Activated CD8-positive, alpha-beta T cell treated with anti-CD3 and anti-CD28 coated beads for 36 hours (primary cell): ENCODE measurements at regions not wholly inside any gene's neighbourhood (a gene's known extent, or its start where the extent isn't known, plus 50 kb on each side); places are given as distances from the start of the nearest gene placed in this dataset.

Experiments used
- ATAC-seq: fragments of 200-7000 bp; cut with Tn5 transposase; one replicate; pipeline ENCODE4 v1.10.0; 2021; ENCODE audit warnings: mild to moderate bottlenecking, moderate library complexity
- CTCF ChIA-PET: fragments of 350-600 bp; sonication (Branson Sonifier 250); formaldehyde crosslinking; loops from one replicate; lab custom pipeline; 2021; ENCODE audit warnings: antibody characterized with exemption; lab: Charles Lee
- POLR2A ChIA-PET: fragments of 350-600 bp; sonication (Branson Sonifier 250); formaldehyde crosslinking; loops from one replicate; lab custom pipeline; 2021; ENCODE audit warnings: antibody characterized with exemption; lab: Charles Lee
- DNase-seq: peaks from one replicate; pipeline ENCODE4 v3.0.0-alpha.2; 2020
- H3K27ac Mint-ChIP-seq: one replicate; pipeline ENCODE4 v1.8.0; 2021; ENCODE audit warnings: mild to moderate bottlenecking, mixed read lengths
- H3K27me3 Mint-ChIP-seq: one replicate; pipeline ENCODE4 v1.8.0; 2021; ENCODE audit warnings: mixed read lengths
- H3K36me3 Mint-ChIP-seq: one replicate; pipeline ENCODE4 v1.8.0; 2021; ENCODE audit warnings: low read depth, mixed read lengths
- H3K4me1 Mint-ChIP-seq: one replicate; pipeline ENCODE4 v1.8.0; 2021; ENCODE audit warnings: low read depth, mixed read lengths
- H3K4me3 Mint-ChIP-seq: one replicate; pipeline ENCODE4 v1.8.0; 2021; ENCODE audit warnings: mild to moderate bottlenecking, moderate library complexity, mixed read lengths
- H3K9me3 Mint-ChIP-seq: one replicate; pipeline ENCODE4 v1.8.0; 2021; ENCODE audit warnings: mixed read lengths
- intact Hi-C: fragments of 100-400 bp; cut with micrococcal nuclease; formaldehyde crosslinking; loops from one replicate; pipeline ENCODE4 v1.10.0; 2022
- TF ChIP-seq, protein P1 (sequence below): fragments of 200-600 bp; IDR thresholded peaks from one replicate; pipeline ENCODE4 v1.8.0; 2022; ENCODE audit warnings: antibody characterized with exemption, mild to moderate bottlenecking

DNA sequence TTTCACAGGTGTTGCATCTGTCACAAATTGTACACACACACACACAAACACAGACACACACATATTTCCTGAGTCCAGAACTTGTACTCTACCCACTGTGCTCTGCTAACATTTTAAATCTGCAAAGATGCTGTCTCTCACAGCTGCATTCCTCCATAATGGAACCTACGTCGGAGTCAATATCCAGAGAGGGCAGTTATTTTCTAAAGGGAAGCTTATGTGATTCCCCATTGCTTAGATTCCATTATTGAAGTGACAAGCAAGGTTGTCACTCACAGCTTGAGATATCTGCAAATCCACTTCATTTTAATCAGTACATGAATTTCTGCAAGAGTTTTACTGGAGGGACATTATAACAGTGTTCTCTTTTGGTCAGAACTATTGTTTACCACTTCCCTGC lies 992.4 kb downstream of the NSUN3 start:
- ATAC-seq: no peak
- Mint-ChIP-seq H3K9me3 (peaks cover 9% of the 10 kb centered on the region), H3K4me3 (no peak overlapping the region), H3K4me1 (no peaks in the 10 kb centered on the region), H3K27me3 (no peaks in the 10 kb centered on the region), H3K36me3 (no peaks in the 10 kb centered on the region), H3K27ac (no peak overlapping the region)
- POLR2A ChIA-PET: no interaction called here
- no peak for DNase-seq
- CTCF ChIA-PET: no interaction called here
- intact Hi-C loops: no loop called here
- TF ChIP-seq, protein P1, sequence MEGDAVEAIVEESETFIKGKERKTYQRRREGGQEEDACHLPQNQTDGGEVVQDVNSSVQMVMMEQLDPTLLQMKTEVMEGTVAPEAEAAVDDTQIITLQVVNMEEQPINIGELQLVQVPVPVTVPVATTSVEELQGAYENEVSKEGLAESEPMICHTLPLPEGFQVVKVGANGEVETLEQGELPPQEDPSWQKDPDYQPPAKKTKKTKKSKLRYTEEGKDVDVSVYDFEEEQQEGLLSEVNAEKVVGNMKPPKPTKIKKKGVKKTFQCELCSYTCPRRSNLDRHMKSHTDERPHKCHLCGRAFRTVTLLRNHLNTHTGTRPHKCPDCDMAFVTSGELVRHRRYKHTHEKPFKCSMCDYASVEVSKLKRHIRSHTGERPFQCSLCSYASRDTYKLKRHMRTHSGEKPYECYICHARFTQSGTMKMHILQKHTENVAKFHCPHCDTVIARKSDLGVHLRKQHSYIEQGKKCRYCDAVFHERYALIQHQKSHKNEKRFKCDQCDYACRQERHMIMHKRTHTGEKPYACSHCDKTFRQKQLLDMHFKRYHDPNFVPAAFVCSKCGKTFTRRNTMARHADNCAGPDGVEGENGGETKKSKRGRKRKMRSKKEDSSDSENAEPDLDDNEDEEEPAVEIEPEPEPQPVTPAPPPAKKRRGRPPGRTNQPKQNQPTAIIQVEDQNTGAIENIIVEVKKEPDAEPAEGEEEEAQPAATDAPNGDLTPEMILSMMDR: no peak

DNA sequence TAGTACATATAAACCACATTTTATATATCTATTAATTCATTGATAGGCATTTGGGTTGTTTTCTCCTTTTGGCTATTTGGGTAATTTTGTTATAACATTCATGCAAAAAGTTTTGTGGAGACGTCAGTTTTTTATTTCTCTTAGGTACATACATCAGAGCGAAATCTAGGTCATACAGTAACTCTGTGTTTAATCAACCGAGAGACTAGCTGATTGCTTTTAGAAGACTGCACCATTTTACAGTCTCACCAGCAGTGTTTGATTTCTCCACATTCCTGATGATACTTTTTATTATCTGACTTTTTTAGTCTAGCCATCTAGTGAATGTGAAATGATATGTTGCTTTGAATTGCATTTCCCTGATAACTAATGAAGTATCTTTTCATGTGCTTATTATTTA lies 1019.3 kb downstream of the NSUN3 start:
- H3K4me3 Mint-ChIP-seq: no peak overlapping the region
- ATAC-seq (no peak), DNase-seq (no peak)
- ChIA-PET POLR2A (no interaction called here), CTCF (no interaction called here)
- TF ChIP-seq, protein P1: no peak
- peaks cover 13% of the 10 kb centered on the region for H3K9me3 Mint-ChIP-seq
- no peaks in the 10 kb centered on the region for H3K4me1 Mint-ChIP-seq
- intact Hi-C loops: no loop called here
- H3K27me3 Mint-ChIP-seq: no peaks in the 10 kb centered on the region
- no peak overlapping the region for H3K27ac Mint-ChIP-seq
- no peaks in the 10 kb centered on the region for H3K36me3 Mint-ChIP-seq

DNA sequence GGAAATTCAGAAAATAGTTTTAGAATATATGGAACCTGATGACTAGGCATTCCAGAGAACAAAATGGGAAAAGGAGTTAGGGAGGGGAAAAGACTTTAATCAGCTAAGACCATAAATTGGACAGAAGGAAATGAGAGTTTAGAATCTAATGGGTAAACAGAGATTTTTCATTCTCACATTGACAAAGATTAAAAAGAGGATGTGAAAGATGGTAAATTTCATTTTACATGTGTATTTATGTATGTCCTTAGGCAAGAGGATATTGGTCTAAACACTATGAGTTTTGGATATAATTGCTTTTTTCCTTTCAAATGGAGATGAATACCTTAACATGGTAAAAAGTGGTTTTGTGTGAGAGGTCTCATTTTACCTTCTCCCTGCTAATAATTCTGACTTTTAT lies 1021.9 kb downstream of the NSUN3 start:
- DNase-seq: no peak
- Mint-ChIP-seq H3K27me3 (no peaks in the 10 kb centered on the region), H3K4me3 (no peak overlapping the region), H3K27ac (no peak overlapping the region), H3K36me3 (no peaks in the 10 kb centered on the region), H3K4me1 (no peaks in the 10 kb centered on the region), H3K9me3 (peaks cover 14% of the 10 kb centered on the region)
- intact Hi-C loops: no loop called here
- ATAC-seq: no peak
- TF ChIP-seq, protein P1: no peak
- POLR2A ChIA-PET: no interaction called here
- CTCF ChIA-PET: no interaction called here

DNA sequence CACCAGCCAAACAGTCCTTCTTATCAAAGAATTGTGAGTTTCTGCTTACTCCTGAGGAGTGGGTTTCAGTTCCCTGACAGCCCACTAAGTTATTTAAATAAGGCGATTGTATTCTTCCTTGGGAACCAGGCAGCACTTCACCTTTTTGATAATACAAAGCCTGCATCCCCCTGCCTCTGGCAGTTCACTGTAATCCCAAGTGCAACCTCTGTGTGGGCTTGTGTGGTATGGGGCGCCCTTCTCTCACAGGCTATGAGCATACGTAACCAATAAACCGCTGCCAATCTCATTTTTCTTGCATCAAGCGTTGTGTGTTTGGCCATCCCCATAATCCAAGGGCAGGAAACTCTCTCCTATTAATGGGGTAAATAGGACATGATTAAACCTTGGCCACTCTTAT lies 1025.6 kb downstream of the NSUN3 start:
- Mint-ChIP-seq H3K4me3 (no peak overlapping the region), H3K36me3 (no peaks in the 10 kb centered on the region), H3K4me1 (no peaks in the 10 kb centered on the region), H3K9me3 (peaks cover 13% of the 10 kb centered on the region), H3K27ac (no peak overlapping the region), H3K27me3 (no peaks in the 10 kb centered on the region)
- CTCF ChIA-PET: no interaction called here
- intact Hi-C loops: no loop called here
- TF ChIP-seq, protein P1: no peak
- POLR2A ChIA-PET: no interaction called here
- DNase-seq (no peak), ATAC-seq (no peak)

DNA sequence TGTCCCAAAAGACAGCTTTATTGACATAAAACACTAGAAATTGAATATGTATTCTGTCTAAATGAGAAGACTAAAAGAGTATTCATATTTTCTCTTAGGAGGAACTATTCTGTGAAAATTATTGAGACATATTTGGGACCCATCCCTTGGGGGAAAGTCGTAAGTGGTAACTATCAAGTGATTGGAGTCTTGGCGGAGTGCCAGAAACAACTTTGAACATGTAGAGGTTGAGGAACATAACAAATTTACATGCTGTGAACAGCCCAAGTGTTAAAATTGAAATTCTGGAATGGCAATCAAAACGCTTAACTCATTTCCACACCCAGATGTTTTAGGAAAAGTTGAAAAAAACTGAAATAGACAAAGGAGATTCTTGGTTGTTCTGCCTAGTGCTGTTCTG lies 1034.6 kb downstream of the NSUN3 start:
- ChIA-PET POLR2A (no interaction called here), CTCF (no interaction called here)
- no peaks in the 10 kb centered on the region for H3K4me1 Mint-ChIP-seq
- TF ChIP-seq, protein P1: no peak
- no peak overlapping the region for H3K27ac Mint-ChIP-seq
- peaks cover 2% of the 10 kb centered on the region for H3K9me3 Mint-ChIP-seq
- ATAC-seq (no peak), DNase-seq (no peak)
- H3K36me3 Mint-ChIP-seq: no peaks in the 10 kb centered on the region
- no peaks in the 10 kb centered on the region for H3K27me3 Mint-ChIP-seq
- intact Hi-C loops: no loop called here
- H3K4me3 Mint-ChIP-seq: no peak overlapping the region
